ENCODE measurements at regions not wholly inside any gene's neighbourhood (a gene's known extent, or its start where the extent isn't known, plus 50 kb on each side); places are given as distances from the start of the nearest gene placed in this dataset.

DNA sequence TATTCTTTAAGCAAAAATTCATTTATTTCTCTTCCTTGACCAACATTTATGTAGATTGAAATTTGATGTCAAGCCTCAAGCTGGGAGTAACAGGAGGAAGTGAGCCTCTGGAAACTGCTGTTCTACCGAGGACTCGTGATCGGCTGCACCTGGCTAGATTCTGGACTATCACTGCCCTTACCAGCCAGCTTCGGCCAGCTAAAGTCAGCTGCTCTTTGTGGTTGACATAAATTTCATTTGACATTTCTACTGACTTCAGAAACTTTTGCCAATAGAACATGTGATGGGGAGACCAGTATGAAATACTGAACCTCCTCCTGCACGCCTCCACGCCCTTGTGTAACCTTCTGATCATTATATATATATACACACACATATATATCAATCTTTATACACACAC, 74.2 kb upstream of the RGPD5 start:
- TF ChIP-seq, protein P1, sequence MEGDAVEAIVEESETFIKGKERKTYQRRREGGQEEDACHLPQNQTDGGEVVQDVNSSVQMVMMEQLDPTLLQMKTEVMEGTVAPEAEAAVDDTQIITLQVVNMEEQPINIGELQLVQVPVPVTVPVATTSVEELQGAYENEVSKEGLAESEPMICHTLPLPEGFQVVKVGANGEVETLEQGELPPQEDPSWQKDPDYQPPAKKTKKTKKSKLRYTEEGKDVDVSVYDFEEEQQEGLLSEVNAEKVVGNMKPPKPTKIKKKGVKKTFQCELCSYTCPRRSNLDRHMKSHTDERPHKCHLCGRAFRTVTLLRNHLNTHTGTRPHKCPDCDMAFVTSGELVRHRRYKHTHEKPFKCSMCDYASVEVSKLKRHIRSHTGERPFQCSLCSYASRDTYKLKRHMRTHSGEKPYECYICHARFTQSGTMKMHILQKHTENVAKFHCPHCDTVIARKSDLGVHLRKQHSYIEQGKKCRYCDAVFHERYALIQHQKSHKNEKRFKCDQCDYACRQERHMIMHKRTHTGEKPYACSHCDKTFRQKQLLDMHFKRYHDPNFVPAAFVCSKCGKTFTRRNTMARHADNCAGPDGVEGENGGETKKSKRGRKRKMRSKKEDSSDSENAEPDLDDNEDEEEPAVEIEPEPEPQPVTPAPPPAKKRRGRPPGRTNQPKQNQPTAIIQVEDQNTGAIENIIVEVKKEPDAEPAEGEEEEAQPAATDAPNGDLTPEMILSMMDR (IDR thresholded peaks at IDR 0.05; ENCODE audit: insufficient read depth, low read depth, low read length) = no peak
- no peak for TF ChIP-seq EZH2 (IDR thresholded peaks at IDR 0.05; ENCODE audit: insufficient read depth, low read length)

All from astrocyte (in vitro differentiated cells and primary cell).